ENCODE measurements at regions not wholly inside any gene's neighbourhood (a gene's known extent, or its start where the extent isn't known, plus 50 kb on each side); places are given as distances from the start of the nearest gene placed in this dataset.

GRCh38 chr1:54463259-54464030, 57.3 kb upstream of the SSBP3 start:
- no peak for DNase-seq
- Mint-ChIP-seq H3K4me1 (ENCODE audit: low read depth) (peaks cover 19% of the 10 kb centered on the region), H3K27ac (no peak overlapping the region), H3K36me3 (ENCODE audit: low read depth) (no peaks in the 10 kb centered on the region), H3K27me3 (ENCODE audit: insufficient read depth) (peaks cover 14% of the 10 kb centered on the region), H3K9me3 (no peaks in the 10 kb centered on the region), H3K4me3 (no peak overlapping the region)
- TF ChIP-seq CTCF (IDR thresholded peaks at IDR 0.05): no peak

GRCh38 chr1:54462597-54463258, 56.5 kb upstream of the SSBP3 start:
- Mint-ChIP-seq H3K4me3 (no peak overlapping the region), H3K27ac (no peak overlapping the region)

GRCh38 chr1:54461731-54462596, 55.8 kb upstream of the SSBP3 start:
- Mint-ChIP-seq H3K4me3 (no peak overlapping the region), H3K9me3 (no peaks in the 10 kb centered on the region)

More at GRCh38 chr1:54462597-54463258, 56.5 kb upstream of the SSBP3 start:
- Mint-ChIP-seq H3K36me3 (ENCODE audit: low read depth) (no peaks in the 10 kb centered on the region), H3K9me3 (no peaks in the 10 kb centered on the region), H3K4me1 (ENCODE audit: low read depth) (peaks cover 19% of the 10 kb centered on the region), H3K27me3 (ENCODE audit: insufficient read depth) (peaks cover 14% of the 10 kb centered on the region)
- DNase-seq: no peak
- TF ChIP-seq CTCF (IDR thresholded peaks at IDR 0.05): no peak

GRCh38 chr1:54460861-54461387, 54.7 kb upstream of the SSBP3 start:
- Mint-ChIP-seq H3K9me3 (no peaks in the 10 kb centered on the region), H3K27ac (no peak overlapping the region), H3K36me3 (ENCODE audit: low read depth) (no peaks in the 10 kb centered on the region), H3K27me3 (ENCODE audit: insufficient read depth) (peaks cover 17% of the 10 kb centered on the region), H3K4me3 (no peak overlapping the region), H3K4me1 (ENCODE audit: low read depth) (peaks cover 19% of the 10 kb centered on the region)
- no peak for TF ChIP-seq CTCF (IDR thresholded peaks at IDR 0.05)
- DNase-seq: no peak

More at GRCh38 chr1:54461731-54462596, 55.8 kb upstream of the SSBP3 start:
- H3K27ac Mint-ChIP-seq: no peak overlapping the region
- no peak for TF ChIP-seq CTCF (IDR thresholded peaks at IDR 0.05)
- peaks cover 14% of the 10 kb centered on the region for H3K27me3 Mint-ChIP-seq (ENCODE audit: insufficient read depth)
- peaks cover 19% of the 10 kb centered on the region for H3K4me1 Mint-ChIP-seq (ENCODE audit: low read depth)
- H3K36me3 Mint-ChIP-seq (ENCODE audit: low read depth): no peaks in the 10 kb centered on the region
- no peak for DNase-seq

- Mint-ChIP-seq H3K27me3 (ENCODE audit: insufficient read depth) (peaks cover 17% of the 10 kb centered on the region), H3K4me1 (ENCODE audit: low read depth) (peaks cover 19% of the 10 kb centered on the region), H3K36me3 (ENCODE audit: low read depth) (no peaks in the 10 kb centered on the region), H3K27ac (no peak overlapping the region), H3K4me3 (no peak overlapping the region), H3K9me3 (no peaks in the 10 kb centered on the region)
- TF ChIP-seq CTCF (IDR thresholded peaks at IDR 0.05): no peak
- DNase-seq: no peak
These were observed 54.2 kb upstream of the SSBP3 start for GRCh38 chr1:54460351-54460750.

Data from HFFc6 (cell line).